GM20431 (cell line): ENCODE measurements at regions not wholly inside any gene's neighbourhood (a gene's known extent, or its start where the extent isn't known, plus 50 kb on each side); places are given as distances from the start of the nearest gene placed in this dataset.
"Not testable (repeated sequence)": the region's sequence is repeated elsewhere in the genome, so short reads cannot be mapped to it uniquely, and the experiment has no call there.

ENCODE experiments used
- in situ Hi-C: fragments of 300-500 bp; cut with MseI, MboI; formaldehyde crosslinking; loops from one replicate; pipeline ENCODE4 v1.15.0; 2020; ENCODE audit warnings: low sequenced_read_pairs; ENCODE audit not compliant: unreplicated experiment

DNA sequence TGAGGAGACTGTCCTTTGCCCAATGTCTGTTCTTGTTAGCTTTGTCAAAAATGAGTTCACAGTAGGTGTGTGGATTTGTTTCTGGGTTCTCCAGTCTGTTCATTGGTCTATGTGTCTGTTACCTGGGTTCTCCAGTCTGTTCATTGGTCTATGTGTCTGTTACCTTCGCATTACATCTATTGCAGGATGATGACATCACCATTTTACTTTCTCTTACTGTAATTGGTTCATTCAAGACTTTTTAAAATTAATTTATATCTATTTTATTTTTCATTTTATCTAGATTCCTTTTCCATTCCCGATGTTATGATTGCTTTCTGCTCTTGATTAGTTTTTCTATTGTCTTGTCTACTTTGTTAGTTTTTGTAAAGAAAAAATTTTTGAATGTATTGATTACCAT is 615.5 kb downstream of the SOX5 start:
- in situ Hi-C loops, result no loop called here

DNA sequence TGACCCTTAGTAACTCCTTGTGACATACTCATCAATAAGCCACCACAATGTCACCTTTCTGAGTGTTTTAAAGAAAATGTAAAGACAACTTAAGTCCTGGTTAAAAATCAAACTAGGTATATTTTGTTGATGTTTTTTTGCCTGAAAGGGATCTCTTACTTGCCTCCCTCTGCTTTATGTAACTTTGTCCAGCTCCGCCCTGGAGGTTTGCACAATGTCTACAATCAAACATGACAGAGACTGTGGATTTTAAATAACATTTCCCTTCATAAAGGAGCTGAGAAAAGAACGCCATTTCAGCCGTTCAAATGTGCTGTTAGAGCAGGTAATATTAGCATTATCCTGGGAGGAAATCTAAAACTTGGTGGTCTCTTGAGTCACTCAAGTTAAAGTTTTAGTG is 613.9 kb downstream of the SOX5 start:
- in situ Hi-C loops, result no loop called here

DNA sequence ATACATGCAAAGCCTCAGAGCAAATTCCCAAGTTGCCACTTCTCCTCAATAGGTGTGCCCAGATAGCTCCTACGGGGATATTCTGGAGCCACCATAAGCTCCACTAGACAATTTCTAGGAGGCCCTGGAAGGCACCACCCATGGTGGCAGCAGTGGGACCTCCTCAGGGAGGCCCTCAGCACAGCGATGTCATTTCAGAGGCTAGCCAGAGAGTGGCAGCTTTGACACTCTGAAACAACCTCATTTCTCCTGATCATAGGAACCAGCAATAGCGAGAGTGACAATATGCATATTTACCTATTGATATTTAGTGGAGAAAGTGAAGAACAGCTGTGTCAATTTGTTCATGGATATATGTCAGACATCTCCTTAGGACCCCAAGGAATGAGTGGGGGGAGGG is 612.3 kb downstream of the SOX5 start:
- in situ Hi-C loops, result no loop called here

DNA sequence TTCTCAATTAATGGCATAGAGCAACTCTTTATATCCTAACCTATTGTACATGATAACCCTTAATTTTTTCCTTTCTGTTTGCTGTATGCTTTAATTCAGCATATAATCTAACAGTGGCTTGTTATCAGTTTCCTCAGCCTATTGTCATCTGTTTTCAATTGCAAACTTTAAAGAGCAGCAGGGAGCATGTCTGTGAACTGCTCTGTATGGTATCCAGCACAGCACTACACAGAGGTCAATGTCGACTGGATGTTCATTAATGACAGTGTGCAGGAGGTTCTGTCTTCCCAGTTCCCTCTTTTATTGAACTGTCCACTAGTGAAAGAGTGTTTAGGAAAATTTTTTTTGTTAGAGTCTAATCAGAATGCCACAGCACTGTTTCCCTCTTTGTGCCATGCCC is 609.1 kb downstream of the SOX5 start:
- in situ Hi-C loops, result no loop called here

DNA sequence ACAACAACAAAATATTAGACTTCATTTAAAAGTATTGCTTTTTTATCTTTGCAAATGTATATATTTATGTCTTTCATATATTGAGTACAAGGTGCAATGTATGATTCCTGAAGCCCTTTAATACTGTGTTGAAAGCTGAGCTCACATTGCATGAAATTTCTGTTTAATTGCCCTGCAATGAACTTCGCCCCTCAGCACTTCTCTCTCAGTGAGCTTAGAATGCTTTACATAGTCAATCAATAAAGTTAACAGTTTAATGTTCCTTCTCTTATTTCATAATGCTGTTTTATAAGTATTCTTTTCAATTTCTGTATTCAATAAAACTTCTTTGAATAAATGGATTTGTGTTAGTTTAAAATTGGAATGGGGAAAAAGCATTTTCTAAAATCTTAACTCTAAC is 607.1 kb downstream of the SOX5 start:
- in situ Hi-C loops, result no loop called here

DNA sequence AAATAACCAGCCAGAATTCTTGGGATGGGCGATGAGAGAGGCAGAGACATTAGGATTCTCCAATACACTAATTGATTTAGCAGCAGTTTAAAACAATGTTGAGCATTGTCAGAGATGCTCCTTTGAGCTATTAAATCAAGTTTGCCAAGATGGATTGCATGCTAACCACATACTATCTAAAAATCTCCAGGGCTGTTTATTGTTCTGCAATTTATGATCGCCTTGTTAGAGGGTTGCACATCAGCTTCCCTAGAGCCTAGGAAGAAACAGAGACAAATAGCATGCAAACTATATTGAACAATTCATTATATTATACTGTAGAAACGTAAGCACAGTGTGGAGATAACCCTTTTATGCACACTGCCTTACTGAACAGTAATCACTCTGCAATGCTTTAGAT is 599.9 kb downstream of the SOX5 start:
- in situ Hi-C loops, result no loop called here

DNA sequence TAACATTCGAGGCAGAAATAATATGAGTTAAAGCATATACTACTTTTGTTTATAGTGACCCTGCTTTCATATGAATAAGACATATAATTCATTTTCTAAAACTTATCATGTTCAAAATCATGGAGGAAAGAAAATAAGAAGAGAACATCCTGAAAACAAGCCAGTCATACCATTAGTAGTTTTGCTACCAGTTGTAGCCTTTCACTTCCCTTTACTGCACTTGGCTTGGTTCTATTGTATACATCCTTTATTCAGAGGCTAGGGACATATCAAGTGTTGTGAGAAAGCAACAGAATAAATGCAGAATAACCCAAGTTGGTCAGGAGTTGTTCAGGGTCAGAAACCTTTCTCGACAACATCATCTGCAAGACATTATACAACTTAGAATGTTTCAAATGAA is 598.7 kb downstream of the SOX5 start:
- in situ Hi-C loops, result no loop called here

DNA sequence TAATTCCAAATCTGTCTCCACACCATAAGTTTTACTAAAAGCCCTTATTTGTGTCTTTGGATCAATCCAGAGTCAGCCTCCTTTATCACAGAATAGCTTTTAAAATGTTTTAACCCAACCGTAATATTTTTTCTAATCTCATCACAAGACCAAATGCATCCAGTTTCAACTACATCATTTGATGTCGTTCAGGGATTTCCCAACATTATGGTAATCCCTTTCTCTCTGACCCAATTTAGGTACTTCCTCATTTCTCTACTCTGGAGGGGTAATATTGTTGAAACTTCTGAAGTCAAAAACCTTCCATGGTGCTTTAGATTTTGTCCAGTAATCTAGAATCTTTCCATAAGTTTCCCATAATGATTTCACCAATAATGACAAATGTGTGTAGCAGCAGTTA is 596.8 kb downstream of the SOX5 start:
- in situ Hi-C loops, result no loop called here

DNA sequence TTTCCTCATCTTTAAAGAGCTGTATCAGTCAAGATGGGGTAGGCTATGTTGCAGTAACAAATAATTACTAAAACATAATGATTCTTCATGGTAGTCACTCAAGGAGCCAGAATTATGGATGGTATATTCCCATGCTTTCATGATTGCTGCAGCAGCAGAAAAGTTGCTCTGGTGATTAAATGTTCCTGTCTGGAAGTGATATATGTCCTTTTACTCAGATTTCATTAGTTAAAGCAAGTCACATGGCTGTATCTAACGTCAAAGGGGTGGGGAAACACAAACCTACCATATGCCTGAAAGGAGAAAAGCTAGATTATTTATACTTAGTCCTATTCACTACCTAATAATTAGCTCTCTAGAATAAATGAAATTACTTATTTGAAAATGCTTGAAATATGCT is 594.7 kb downstream of the SOX5 start:
- in situ Hi-C loops, result no loop called here

DNA sequence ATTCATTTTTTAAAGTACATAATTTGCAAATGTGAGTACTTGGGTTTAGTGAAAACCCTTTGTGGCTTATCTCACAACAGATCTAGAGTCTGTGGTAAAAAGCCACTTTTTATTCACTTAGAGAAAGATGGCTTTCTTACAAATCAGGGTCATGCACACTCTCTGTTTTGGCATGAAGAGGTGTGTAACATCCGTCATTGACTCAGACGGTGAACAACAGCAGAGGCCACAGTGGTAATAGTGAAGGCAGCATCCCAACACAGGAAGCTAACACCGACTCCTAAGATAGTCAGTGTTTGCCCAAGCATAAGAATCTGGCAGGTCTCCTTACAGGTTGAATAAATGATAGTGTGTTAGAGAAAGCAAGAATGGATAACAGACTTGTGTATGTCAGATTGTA is 593.0 kb downstream of the SOX5 start:
- in situ Hi-C loops, result no loop called here

DNA sequence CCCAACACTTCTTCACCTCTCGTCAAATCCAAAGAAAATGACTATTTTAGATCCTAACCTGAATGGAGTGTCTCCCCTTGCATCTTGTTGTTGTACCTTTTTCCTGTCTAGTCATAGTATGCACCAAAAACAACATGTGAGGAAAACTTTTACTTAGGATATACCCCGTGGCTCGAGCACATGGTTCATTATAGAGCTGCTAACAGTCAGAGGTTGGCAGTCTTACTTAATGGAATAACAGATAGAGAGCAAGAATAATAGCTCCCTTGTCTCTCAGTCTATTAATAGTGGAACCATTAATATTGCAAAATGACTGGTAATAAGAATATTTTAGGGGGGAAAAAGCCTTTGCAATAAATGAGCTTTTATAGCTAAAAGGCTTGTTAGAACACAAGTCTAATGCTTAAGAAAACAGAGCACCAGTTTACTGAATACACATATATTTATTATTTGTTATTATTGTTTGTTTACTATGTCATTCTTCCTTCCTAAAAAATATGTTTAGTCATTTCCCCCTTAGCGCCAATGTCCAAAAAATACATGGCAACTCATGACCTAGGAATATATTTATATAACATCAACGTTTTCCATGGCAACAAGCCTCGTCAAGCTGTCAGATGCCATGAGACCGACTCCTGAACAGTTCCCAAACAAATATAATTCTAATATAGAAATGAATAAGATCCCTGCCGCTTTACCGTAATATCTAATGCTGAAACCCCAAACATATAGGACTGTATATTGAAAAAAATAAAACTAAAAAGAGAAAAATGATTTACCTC is 592.4 kb downstream of the SOX5 start:
- in situ Hi-C loops, result no loop called here

DNA sequence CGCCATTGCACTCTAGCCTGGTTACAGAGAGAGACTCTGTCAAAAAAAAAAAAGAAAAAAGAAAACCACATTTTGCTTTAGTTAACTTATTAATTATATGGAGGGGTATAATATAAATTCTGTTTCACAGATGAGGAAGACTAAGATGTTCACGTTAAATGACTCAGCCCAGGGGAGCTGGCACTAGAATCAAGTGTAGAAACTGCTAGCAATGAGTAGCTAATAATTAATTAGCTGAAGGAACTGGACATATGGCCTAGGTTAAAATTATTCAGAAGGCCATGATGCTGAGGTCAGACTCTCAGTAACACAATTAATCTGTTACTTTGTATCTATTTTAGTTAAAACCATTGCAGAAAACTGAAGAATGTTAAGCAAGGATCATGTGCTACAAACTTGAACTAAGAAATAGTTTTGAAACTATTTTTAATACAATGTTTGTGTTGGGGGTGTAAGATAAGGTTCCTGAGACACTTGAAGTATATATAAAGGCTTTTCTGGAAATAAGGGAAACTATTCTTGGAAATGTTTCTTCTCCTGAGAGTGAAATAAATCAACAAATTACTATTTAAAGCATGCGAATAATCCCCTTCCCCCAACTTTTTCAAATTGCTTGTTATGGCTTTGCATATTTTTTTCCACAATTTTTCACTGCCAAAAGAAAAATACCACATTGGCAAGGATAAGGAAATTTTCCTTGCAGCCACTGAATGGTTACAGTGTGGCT is 589.3 kb downstream of the SOX5 start:
- in situ Hi-C loops, result no loop called here

DNA sequence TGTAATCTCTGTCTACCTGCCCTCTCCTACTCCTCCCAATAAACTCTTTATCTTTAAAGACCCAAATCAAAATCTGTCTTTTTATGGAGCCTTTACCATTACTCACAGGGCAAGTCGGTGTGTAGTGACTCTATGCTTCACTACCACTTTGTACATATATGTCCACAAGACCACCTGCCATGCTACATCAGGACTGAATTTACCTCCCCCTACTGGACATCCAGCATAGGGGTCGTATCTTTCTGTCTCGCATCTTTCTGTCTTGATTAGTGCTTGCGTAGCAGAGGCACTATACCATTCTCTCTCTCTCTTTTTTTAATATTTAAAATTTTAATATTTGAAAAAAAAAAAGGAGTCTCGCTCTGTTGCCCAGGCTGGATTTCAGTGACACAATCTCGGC is 587.5 kb downstream of the SOX5 start:
- in situ Hi-C loops, result no loop called here

DNA sequence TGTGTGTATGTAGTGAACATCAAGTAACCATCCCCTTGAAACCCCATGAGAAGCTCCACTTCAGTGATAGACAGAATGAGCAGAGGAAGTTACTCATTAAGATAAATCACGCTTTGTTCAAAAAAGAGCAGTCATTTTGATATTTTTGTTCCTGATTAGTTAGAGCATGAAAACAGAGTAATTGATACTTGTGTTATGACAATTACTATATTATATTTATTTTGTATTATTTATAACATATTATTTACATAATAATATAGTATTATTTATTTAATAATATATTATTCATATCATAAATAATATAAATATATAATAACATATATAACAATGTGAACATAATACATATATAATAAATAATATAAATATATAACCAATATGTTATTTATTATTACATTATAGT is 580.9 kb downstream of the SOX5 start:
- in situ Hi-C loops, result no loop called here

DNA sequence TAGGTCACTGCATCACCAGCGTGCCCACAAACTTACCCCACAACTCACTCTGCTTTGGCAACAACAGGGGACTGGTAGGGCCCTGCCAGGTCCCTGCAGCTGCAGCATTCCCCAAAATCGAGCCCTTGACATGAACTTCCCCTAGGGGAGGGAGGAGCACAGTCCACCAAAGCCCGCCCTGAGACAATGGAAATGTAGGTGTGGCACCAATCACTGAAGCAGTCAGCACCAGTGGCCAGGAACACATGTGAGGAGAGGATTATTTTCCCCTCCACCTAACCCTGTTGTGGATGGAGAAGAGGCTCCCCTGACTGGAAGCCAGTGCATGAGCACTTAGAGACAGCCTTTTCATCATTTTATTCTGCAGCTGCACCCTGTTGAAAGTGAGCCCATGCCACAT is 573.8 kb downstream of the SOX5 start:
- in situ Hi-C loops, result no loop called here

DNA sequence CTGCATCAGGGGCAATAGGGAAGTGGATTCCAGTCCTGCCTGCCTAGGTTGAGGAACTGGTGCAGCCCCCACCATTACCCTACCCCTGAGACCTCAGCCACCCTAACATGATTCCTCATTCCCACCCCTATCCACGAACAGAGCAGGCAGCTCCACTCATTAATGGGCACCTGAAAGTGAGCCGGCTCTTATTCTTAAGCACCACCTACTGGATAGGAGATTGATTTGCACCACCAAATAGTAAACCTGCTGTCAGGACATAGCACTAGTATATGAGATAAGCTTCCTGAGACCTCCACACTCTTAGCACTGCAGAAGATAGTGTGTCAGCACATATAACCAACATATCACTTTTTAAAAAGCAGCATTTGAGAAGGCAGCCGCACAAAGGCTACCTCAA is 573.2 kb downstream of the SOX5 start:
- in situ Hi-C loops, result no loop called here

DNA sequence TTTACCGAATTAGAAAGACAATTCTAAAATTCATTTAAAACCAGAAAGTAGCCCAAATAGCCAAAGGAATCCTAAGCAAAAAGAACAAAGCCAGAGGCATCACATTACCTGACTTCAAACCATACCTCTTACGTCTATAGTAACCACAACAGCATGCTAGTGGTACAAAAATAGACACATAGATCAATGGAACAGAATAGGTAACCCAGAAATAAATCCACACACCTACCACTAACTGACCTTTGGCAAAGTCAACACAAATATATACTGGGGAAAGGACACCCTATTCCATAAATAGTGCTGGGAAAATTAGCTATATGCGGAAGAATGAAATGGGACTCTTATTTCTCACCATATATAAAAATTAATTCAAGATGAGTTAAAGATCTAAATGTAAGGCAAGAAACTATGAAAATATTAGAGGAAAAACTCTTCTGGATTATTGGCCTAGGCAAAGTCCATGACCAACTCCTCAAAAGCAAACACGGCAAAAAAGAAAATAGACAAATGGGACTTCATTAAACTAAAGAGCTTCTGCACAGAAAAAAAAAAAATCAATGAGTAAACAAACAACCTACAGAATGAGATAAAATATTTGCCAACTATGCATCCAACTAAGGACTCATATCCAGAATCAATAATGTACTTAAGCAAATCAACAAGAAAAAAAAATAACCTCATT is 568.9 kb downstream of the SOX5 start:
- in situ Hi-C loops, result no loop called here

DNA sequence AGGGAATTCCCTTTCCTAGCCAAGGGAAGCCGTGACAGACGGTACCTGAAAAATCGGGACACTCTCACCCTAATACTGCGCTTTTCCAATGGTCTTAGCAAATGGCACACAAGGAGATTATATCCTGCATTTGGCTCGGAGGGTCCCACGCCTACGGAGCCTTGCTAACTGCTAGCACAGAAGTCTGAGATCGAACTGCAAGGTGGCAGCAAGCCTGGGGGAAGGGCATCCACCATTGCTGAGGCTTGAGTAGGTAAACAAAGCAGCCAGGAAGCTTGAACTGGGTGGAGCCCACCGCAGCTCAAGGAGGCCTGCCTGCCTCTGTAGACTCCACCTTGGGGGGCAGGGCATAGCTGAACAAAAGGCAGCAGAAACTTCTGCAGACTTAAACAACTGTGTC is 560.6 kb downstream of the SOX5 start:
- in situ Hi-C loops, result not testable (repeated sequence)

DNA sequence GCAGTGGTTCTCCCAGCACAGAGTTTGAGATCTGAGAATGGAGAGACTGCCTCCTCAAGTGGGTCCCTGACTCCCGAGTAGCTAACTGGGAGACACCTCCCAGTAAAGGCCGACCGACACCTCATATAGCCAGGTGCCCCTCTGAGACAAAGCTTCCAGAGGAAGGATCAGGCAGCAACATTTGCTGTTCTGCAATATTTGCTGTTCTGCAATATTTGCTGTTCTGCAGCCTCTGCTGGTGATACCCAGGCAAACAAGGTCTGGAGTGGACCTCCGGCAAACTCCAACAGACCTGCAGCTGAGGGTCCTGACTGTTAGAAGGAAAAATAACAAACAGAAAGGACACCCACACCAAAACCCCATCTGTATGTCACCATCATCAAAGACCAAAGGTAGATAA is 560.2 kb downstream of the SOX5 start:
- in situ Hi-C loops, result not testable (repeated sequence)

DNA sequence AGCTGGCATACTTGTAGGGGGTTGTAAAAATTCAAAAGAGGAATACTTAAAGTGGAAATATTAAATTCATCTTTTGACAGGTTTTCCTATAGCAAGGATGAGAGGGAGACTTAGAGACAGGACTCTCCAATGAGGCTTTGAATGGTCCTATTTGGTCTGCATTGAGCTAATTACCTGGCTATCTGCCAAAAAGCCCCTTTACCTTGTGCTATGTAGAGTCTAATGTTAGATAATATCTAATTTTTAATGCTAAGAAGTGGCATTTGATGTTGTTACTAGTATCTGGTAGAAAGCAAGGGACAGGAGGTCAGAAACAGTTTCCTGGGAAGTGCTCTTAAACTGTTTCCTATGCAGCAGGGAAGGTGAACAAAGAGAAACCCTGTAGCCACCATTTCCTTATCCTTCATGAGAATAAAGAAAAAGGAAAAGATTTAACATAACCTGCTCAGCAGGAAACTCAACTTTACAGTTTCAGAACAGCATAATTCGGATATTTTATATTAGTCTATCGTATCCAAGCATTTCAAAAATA is 550.0 kb downstream of the SOX5 start:
- in situ Hi-C loops, result no loop called here

DNA sequence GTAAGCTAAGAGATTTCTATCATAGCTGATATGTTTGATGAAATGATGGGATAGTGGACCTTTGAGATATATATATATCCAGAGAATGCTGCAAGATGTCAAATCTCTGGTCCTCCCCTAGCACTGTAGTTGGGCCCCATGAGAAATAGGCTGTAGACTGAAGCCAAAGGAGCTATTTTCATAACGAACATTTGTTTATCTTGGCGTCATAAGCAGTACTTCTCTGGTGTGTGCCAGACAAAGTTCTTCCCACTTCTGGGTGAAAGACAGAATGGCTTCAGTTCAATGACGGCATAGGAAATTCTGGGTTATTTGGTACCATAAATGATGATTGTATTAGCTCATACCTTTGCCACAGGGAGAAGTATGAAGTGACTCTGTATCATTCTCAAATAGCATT is 534.3 kb downstream of the SOX5 start:
- in situ Hi-C loops, result no loop called here
